ENCODE measurements at regions not wholly inside any gene's neighbourhood (a gene's known extent, or its start where the extent isn't known, plus 50 kb on each side); places are given as distances from the start of the nearest gene placed in this dataset.

- no peaks in the 10 kb centered on the region for H3K9me2 ChIP-seq (ENCODE audit: insufficient read depth, low read length)
- TF ChIP-seq EP300 (conservative IDR thresholded peaks at IDR 0.05; ENCODE audit: poor library complexity, severe bottlenecking), result no peak
- no peak for TF ChIP-seq CTCF (IDR thresholded peaks at IDR 0.05; ENCODE audit: poor library complexity, severe bottlenecking)
- TF ChIP-seq SMC3 (conservative IDR thresholded peaks at IDR 0.05; ENCODE audit: poor library complexity), result no peak
- TF ChIP-seq EZH2 (IDR thresholded peaks at IDR 0.05; ENCODE audit: borderline replicate concordance, insufficient read depth, low read length, poor library complexity, severe bottlenecking), result no peak
- no peak for TF ChIP-seq RAD21 (conservative IDR thresholded peaks at IDR 0.05)
- no peak for TF ChIP-seq POLR2AphosphoS5 (IDR thresholded peaks at IDR 0.05)
- no peak for TF ChIP-seq TAF1 (IDR thresholded peaks at IDR 0.05; ENCODE audit: low read depth)
- no peak for TF ChIP-seq MXI1 (conservative IDR thresholded peaks at IDR 0.05; ENCODE audit: poor library complexity, severe bottlenecking)
- TF ChIP-seq REST (IDR thresholded peaks at IDR 0.05; ENCODE audit: borderline replicate concordance), result no peak
- no peaks in the 10 kb centered on the region for H3K27me3 ChIP-seq (ENCODE audit: insufficient read depth, low read depth, low read length)
- H2AFZ ChIP-seq (ENCODE audit: low read depth, low read length), result no peak overlapping the region
- no peaks in the 10 kb centered on the region for H3K36me3 ChIP-seq (ENCODE audit: insufficient read depth, low read length)
- no peaks in the 10 kb centered on the region for H3K79me2 ChIP-seq (replicated peaks; ENCODE audit: insufficient read depth, low read length)
- H3K4me2 ChIP-seq (ENCODE audit: low read length), result no peak overlapping the region
- H4K20me1 ChIP-seq (ENCODE audit: insufficient read depth), result no peaks in the 10 kb centered on the region
- H3F3A ChIP-seq (ENCODE audit: insufficient read depth, low read length, poor library complexity, severe bottlenecking), result peaks cover 20% of the 10 kb centered on the region
- H3K4me3 ChIP-seq (ENCODE audit: low read length), result no peak overlapping the region
- peak overlapping the region; percentile 57 for H3K9ac ChIP-seq (ENCODE audit: low read length)
- no peaks in the 10 kb centered on the region for H3K9me3 ChIP-seq (ENCODE audit: low read length)
- peak overlapping the region; percentile 95 for H3K27ac ChIP-seq (ENCODE audit: low read length)
Measured at GRCh38 chr14:71704210-71704609, 228.0 kb upstream of the RGS6 start.

- H3K9ac ChIP-seq (ENCODE audit: low read length), result no peak overlapping the region
- H3K27ac ChIP-seq (ENCODE audit: low read length), result no peak overlapping the region
- no peaks in the 10 kb centered on the region for H3K79me2 ChIP-seq (replicated peaks; ENCODE audit: insufficient read depth, low read length)
- H3K36me3 ChIP-seq (ENCODE audit: insufficient read depth, low read length), result no peaks in the 10 kb centered on the region
- no peaks in the 10 kb centered on the region for H3K27me3 ChIP-seq (ENCODE audit: insufficient read depth, low read depth, low read length)
- no peak for TF ChIP-seq REST (IDR thresholded peaks at IDR 0.05; ENCODE audit: borderline replicate concordance)
- TF ChIP-seq RAD21 (conservative IDR thresholded peaks at IDR 0.05), result no peak
- no peak for TF ChIP-seq MXI1 (conservative IDR thresholded peaks at IDR 0.05; ENCODE audit: poor library complexity, severe bottlenecking)
- no peak for TF ChIP-seq POLR2AphosphoS5 (IDR thresholded peaks at IDR 0.05)
- TF ChIP-seq EP300 (conservative IDR thresholded peaks at IDR 0.05; ENCODE audit: poor library complexity, severe bottlenecking), result no peak
- no peak for TF ChIP-seq TAF1 (IDR thresholded peaks at IDR 0.05; ENCODE audit: low read depth)
- TF ChIP-seq EZH2 (IDR thresholded peaks at IDR 0.05; ENCODE audit: borderline replicate concordance, insufficient read depth, low read length, poor library complexity, severe bottlenecking), result no peak
- no peak for TF ChIP-seq SMC3 (conservative IDR thresholded peaks at IDR 0.05; ENCODE audit: poor library complexity)
- TF ChIP-seq CTCF (IDR thresholded peaks at IDR 0.05; ENCODE audit: poor library complexity, severe bottlenecking), result no peak
- H2AFZ ChIP-seq (ENCODE audit: low read depth, low read length), result no peak overlapping the region
- no peak overlapping the region for H3K4me3 ChIP-seq (ENCODE audit: low read length)
- no peak overlapping the region for H3K4me2 ChIP-seq (ENCODE audit: low read length)
- H3K9me2 ChIP-seq (ENCODE audit: insufficient read depth, low read length), result no peaks in the 10 kb centered on the region
- H4K20me1 ChIP-seq (ENCODE audit: insufficient read depth), result no peaks in the 10 kb centered on the region
- peaks cover 20% of the 10 kb centered on the region for H3F3A ChIP-seq (ENCODE audit: insufficient read depth, low read length, poor library complexity, severe bottlenecking)
- no peaks in the 10 kb centered on the region for H3K9me3 ChIP-seq (ENCODE audit: low read length)
Measured at GRCh38 chr14:71705460-71705859, 226.8 kb upstream of the RGS6 start.
